ENCODE measurements at regions not wholly inside any gene's neighbourhood (a gene's known extent, or its start where the extent isn't known, plus 50 kb on each side); places are given as distances from the start of the nearest gene placed in this dataset.
"Not testable (repeated sequence)": the region's sequence is repeated elsewhere in the genome, so short reads cannot be mapped to it uniquely, and the experiment has no call there.

DNA sequence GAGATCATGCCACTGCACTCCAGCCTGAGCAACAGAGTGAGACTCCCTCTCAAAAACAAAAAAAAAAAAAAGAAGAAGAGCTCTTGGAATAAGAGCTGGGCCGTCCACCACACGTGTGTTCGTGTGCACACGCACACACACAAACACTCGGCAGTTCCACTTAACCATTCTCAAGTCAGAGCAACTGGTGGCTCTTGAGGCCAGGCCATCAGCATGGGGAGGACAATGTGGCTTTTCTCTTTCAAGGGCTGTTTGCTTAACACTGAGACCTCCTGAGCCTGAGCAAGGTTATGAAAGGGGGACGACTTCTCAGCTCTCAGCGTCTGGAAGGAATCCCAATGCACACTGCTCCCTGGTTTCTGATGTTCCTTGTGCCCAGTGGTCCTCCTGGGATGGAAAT lies 444.9 kb downstream of the SOX9 start:
- DNase-seq, result no peak

DNA sequence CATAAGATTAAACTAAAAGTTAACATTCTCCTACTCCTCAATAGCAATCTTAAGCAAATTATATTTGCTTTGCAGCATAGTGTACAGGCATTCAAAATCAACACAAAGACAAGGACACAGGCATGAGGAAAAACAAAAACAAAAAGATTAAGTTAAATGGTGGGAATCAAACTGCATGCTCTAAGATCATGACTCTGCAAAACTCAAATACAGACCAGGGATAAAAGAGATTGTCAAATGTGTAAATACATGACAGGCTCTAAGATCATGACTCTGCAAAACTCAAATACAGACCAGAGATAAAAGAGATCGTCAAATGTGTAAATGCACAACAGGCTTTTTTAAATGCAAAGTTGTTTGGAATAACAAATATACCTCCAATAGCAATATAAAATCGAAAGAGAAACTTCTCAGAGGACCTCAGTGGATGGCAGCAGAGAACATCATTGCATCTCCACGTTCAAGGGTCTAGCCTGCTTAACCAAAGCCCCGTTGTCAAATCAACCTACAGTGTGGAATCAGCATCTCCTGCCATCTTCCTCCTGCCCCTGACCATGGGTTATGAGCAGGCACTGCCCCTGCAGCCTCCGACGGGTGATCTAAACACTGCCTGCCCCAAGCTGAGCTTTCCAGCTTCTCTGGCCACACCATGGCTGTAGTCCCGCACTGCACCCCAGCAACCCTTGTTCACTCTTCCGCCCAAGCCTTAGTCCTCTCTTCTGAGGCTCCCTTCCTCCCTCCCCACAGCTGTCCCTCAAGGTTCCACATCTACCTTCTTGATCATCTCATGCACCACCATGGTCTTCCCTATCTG lies 446.1 kb downstream of the SOX9 start:
- DNase-seq, result no peak

DNA sequence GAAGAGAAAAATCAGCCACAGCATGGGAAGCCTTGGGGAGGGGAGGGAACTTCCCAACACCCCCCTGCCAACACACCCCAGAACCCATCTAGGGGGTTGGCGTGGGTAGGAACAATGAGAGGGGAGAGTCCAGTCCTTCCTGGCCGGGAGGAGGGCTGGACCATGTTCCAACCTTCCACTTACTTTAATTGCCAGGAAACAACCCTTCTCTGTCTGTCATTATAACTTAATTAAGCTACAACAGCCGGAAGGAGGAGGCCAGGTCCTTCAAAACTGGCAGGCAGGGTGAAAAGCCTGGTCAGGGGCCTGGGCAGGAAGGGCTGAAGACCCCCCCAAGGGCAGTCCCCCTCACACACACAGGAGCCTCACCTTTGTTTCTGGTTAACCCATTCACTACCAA lies 447.0 kb downstream of the SOX9 start:
- DNase-seq, result no peak

DNA sequence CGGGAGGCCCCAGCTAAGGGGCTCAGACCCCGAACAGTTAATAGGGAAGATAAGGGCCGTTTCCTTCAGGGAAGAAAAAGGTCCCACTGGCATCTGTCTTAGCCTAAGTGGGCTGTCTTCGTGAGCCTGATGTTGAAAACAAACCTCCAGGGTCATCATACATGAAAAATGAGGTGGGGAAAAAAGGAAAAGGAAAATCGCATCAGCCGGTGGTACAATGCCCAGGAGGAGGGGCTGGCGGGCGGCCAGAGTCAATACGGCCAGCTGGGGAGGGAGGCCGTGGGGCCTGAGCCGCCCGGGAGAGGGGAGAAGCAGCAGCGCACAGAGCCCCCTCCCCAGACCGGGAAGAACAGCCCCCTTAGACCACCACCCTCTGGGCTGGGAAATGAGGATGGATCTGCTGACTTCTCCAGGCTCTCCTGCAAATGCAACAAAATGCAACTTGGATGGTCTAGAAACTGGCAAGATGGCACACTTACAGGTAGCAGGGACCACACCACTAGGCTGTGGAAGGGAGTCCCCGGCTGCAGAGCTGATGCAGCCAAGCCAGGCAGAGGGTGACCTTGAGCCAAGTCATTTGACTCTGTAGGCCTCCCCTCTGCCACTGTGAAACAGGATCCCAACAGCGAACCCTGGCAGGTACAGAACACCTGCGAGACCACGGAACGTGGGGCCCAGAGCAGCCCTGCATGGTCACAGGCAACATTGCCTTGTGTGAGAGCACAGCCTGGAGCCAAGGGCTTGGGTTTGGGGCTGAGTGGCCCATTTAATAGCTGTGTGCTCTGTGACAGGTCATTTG lies 448.5 kb downstream of the SOX9 start:
- no peak for DNase-seq

- DNase-seq, result no peak
Observed at GRCh38 chr17:72571813-72572396, 451.1 kb downstream of the SOX9 start.

GRCh38 chr17:72572604-72573491 lies 452.0 kb downstream of the SOX9 start:
- DNase-seq, result no peak

DNA sequence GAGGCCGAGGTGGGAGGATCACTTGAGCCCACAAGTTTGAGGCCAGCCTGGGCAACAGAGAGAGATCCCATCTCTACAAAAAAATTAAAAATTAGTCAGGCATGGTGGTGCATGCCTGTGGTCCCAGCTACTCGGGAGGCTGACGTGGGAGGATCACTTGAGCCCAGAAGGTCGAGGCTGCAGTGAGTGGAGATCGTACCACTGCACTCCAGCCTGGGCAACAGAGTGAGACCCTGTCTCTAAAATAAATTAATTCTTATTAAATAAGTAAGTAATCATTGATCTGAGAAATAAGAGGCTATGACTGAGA lies 452.6 kb downstream of the SOX9 start:
- DNase-seq, result not testable (repeated sequence)

DNA sequence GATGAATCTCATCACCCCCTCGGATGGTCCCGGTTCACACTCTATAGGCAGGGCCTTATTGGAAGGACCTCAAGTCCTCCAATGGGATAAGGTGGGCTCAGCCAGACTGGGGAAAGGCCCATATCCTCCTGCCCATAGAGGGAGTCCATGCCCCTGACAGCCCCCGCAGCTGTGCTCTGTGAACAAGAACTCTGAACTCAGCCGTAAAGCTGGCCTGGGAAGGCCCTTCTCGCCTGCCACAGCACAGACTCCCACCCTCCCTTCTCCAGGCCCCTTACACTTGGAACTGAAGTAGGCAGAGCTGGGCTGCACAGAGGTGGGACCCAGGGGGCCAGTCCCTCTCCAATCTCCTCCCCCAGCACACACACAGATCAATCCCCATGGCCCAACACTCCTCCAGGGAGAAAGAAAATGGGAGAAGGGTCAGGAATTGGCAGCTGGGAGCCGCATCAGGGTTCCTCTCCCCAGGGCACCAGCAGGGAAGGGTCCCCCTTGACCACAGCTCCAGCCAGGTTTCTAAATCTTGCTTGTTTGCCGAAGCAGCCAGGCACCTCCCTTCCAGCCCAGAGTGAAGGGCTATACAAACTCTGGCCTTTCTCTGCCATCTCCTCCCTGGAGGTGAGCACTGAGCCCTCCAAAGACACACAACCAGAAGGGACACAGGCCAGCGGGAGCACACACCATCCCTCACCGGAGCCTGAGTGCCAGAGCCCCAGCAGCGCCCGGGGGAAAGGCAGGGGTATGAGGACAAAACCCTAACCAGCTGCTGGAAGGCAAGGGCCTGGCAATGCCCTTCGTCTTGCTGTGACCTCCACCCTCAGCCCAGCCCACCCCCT lies 454.1 kb downstream of the SOX9 start:
- no peak for DNase-seq

GRCh38 chr17:72575542-72576233 lies 454.9 kb downstream of the SOX9 start:
- no peak for DNase-seq

DNA sequence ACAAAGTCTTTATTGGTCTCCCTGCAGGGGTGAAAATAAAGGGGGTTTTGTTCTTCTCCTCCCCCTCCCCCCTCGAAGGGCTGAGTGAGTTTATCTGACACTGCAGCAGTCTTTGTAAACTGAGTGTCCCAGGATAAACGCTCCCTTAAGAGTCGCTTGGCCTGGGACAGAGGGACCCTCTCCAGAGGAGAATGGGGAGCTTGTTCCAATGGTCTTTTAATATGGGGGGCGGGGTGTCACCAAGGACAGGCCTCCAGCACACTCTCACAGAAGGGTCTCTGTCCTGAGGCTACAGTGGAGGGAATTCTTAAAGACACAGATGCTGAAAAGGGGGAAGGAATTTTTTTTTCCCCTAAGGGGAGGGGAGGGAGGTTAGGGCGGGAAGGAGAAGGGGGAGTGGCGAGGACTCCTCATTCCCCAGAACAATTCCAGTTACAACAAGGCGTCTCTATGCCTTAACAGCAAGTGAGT lies 455.5 kb downstream of the SOX9 start:
- no peak for DNase-seq

DNA sequence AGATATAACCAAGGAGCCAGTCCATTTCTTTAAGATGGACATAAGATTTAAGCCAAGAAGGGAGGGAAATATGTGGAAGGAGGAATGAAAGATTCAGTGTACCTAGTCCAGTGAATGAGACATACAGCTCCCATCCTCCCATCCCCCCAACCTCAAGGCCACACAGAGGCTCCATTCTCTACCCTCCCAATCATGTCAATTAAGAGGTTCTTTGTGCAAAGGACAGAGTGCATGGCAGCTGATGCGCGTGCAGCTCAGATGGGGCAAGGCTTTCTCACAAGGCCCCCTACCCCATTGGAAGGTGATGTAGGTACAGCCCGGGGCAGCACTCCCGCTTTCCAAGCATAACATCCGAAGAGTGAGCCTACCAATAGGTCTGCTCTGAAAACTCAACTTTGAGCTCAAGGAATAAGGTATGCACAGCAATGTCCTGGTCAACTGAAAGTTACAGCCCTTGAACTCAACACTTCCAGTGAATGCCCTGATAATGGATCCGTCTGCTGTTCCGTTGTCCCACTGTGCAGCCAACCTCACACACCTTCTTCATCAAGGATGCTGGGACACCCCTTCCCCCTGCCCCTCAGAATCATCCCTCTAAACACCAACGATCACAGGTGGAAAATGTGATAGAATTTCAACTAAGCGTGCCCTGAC lies 458.1 kb downstream of the SOX9 start:
- no peak for DNase-seq

DNA sequence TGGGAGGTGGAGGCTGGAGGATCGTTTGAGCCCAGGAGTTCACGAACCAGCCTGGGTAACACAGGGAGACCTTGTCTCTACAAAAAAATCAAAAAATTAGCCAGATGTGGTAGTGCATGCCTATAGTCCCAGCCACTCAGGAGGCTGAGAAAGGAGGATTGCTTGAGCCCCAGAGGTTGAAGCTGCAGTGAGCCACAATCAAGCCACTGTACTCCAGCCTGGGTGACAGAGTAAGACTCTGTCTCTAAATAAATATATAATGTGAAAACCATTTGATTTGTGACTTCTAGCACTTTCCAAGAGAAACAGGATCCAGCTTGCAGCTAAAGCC lies 459.1 kb downstream of the SOX9 start:
- DNase-seq, result no peak

- no peak for DNase-seq
Observed at GRCh38 chr17:72580321-72581127, 459.7 kb downstream of the SOX9 start.

DNA sequence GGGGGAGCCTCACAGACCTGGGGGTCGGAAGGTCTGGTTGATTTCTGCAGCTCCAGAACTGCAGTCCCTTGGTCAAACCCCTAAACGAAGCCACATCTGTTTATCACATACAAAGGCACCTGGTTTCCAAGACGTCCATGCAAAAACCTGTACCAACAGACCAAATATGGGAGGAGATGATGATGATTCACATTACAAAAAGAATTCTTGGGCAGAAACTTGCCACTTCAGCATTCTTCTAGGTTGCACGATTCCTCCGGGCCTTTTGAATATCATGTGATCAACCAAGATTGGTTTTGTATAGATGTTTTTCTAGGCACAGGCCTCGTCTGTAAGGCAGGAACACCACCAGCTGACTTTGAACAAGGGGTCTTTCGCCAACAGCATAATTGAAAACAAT lies 466.3 kb downstream of the SOX9 start:
- no peak for DNase-seq

- no peak for DNase-seq
Observed at GRCh38 chr17:72587773-72588511, 467.1 kb downstream of the SOX9 start.

GRCh38 chr17:72588561-72588960 lies 467.7 kb downstream of the SOX9 start:
- no peak for DNase-seq

GRCh38 chr17:72588961-72589360 lies 468.1 kb downstream of the SOX9 start:
- DNase-seq, result no peak

DNA sequence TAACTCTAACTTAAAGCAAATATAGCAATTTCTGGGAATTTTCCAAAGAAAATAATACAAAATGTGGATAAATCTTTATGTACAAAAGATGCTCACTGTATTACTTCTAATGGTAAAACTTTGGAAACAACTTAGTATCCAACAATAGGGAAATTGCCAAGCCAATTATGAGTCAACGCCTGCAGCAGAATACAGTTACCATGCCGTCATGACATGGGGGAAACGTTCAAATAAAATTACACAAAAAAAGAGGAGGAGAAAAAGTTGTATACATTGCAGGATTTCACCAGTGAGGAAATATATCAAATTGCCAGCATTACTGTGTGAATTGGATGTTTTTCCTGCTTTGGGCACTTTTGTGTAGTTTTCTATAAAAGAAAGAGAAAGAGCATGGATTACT lies 469.6 kb downstream of the SOX9 start:
- DNase-seq, result no peak

GRCh38 chr17:72590882-72591281 lies 470.1 kb downstream of the SOX9 start:
- no peak for DNase-seq
